ENCODE measurements at regions not wholly inside any gene's neighbourhood (a gene's known extent, or its start where the extent isn't known, plus 50 kb on each side); places are given as distances from the start of the nearest gene placed in this dataset.

GRCh38 chr18:10167759-10168158 lies 253.9 kb downstream of the VAPA start:
- no peaks in the 10 kb centered on the region for H3K9me1 ChIP-seq (ENCODE audit: control insufficient read depth, extremely low read depth, insufficient read depth, low read length)
- FAIRE-seq, result no peak
- H3K79me2 ChIP-seq (ENCODE audit: control insufficient read depth, insufficient read depth, low read length), result no peaks in the 10 kb centered on the region
- H3K4me2 ChIP-seq (ENCODE audit: control insufficient read depth, extremely low read depth, insufficient read depth, low read depth, low read length), result no peak overlapping the region
- H3K9ac ChIP-seq (ENCODE audit: control insufficient read depth, extremely low read depth, insufficient read depth, low read length), result no peak overlapping the region
- H3K9me3 ChIP-seq (ENCODE audit: control insufficient read depth, low read depth, low read length), result no peaks in the 10 kb centered on the region
- dilution Hi-C loops (cut with MboI; ENCODE audit: extremely low pct_ligation_motif_present, low sequenced_read_pairs), result no loop called here
- no peaks in the 10 kb centered on the region for H3K27me3 ChIP-seq (ENCODE audit: control insufficient read depth, extremely low read depth, insufficient read depth, low read length)
- no peak for TF ChIP-seq EZH2 (IDR thresholded peaks at IDR 0.05; ENCODE audit: low read length)
- no peak for TF ChIP-seq CTCF (optimal IDR thresholded peaks at IDR 0.05 in 1 of 3, IDR thresholded peaks at IDR 0.05 in 1 of 3, conservative IDR thresholded peaks at IDR 0.05 in 1 of 3; ENCODE audit: extremely low read depth in 1 of 3, insufficient read depth in 2 of 3, low read length in 3 of 3)
- H3K4me3 ChIP-seq (ENCODE audit: control insufficient read depth in 2 of 3, extremely low read depth in 1 of 3, insufficient read depth in 2 of 3, low read depth in 1 of 3, low read length in 3 of 3), result no peak overlapping the region
- no peak overlapping the region for H3K27ac ChIP-seq (ENCODE audit: control insufficient read depth, insufficient read depth, low read length)
- H2AFZ ChIP-seq (ENCODE audit: control insufficient read depth, low read length), result no peak overlapping the region
- no peaks in the 10 kb centered on the region for H3K36me3 ChIP-seq (ENCODE audit: control insufficient read depth in 2 of 2, extremely low read depth in 1 of 2, insufficient read depth in 2 of 2, low read length in 2 of 2)
- DNase-seq (ENCODE audit: low read depth, low spot score), result no peak
- H3K4me1 ChIP-seq (ENCODE audit: control insufficient read depth, extremely low read depth, insufficient read depth, low read length), result peaks cover 12% of the 10 kb centered on the region
- H4K20me1 ChIP-seq (ENCODE audit: control insufficient read depth, extremely low read depth, insufficient read depth, low read length), result no peaks in the 10 kb centered on the region

GRCh38 chr18:10168477-10168876 lies 254.7 kb downstream of the VAPA start:
- Histone ChIP-seq H3K4me3 (ENCODE audit: control insufficient read depth in 2 of 3, extremely low read depth in 1 of 3, insufficient read depth in 2 of 3, low read depth in 1 of 3, low read length in 3 of 3) (no peak overlapping the region), H3K27ac (ENCODE audit: control insufficient read depth, insufficient read depth, low read length) (no peak overlapping the region), H3K9me1 (ENCODE audit: control insufficient read depth, extremely low read depth, insufficient read depth, low read length) (no peaks in the 10 kb centered on the region), H3K9ac (ENCODE audit: control insufficient read depth, extremely low read depth, insufficient read depth, low read length) (no peak overlapping the region), H2AFZ (ENCODE audit: control insufficient read depth, low read length) (no peak overlapping the region), H4K20me1 (ENCODE audit: control insufficient read depth, extremely low read depth, insufficient read depth, low read length) (no peaks in the 10 kb centered on the region), H3K9me3 (ENCODE audit: control insufficient read depth, low read depth, low read length) (no peaks in the 10 kb centered on the region), H3K36me3 (ENCODE audit: control insufficient read depth in 2 of 2, extremely low read depth in 1 of 2, insufficient read depth in 2 of 2, low read length in 2 of 2) (no peaks in the 10 kb centered on the region), H3K4me1 (ENCODE audit: control insufficient read depth, extremely low read depth, insufficient read depth, low read length) (peaks cover 12% of the 10 kb centered on the region), H3K4me2 (ENCODE audit: control insufficient read depth, extremely low read depth, insufficient read depth, low read depth, low read length) (no peak overlapping the region), H3K79me2 (ENCODE audit: control insufficient read depth, insufficient read depth, low read length) (no peaks in the 10 kb centered on the region), H3K27me3 (ENCODE audit: control insufficient read depth, extremely low read depth, insufficient read depth, low read length) (no peaks in the 10 kb centered on the region)
- DNase-seq (ENCODE audit: low read depth, low spot score), result no peak
- dilution Hi-C loops (cut with MboI; ENCODE audit: extremely low pct_ligation_motif_present, low sequenced_read_pairs), result no loop called here
- FAIRE-seq, result no peak
- TF ChIP-seq EZH2 (IDR thresholded peaks at IDR 0.05; ENCODE audit: low read length) (no peak), CTCF (optimal IDR thresholded peaks at IDR 0.05 in 1 of 3, IDR thresholded peaks at IDR 0.05 in 1 of 3, conservative IDR thresholded peaks at IDR 0.05 in 1 of 3; ENCODE audit: extremely low read depth in 1 of 3, insufficient read depth in 2 of 3, low read length in 3 of 3) (no peak)

Measured in keratinocyte (primary cell).